HG03558 (cell line): ENCODE measurements at regions not wholly inside any gene's neighbourhood (a gene's known extent, or its start where the extent isn't known, plus 50 kb on each side); places are given as distances from the start of the nearest gene placed in this dataset.
"Not testable (repeated sequence)": the region's sequence is repeated elsewhere in the genome, so short reads cannot be mapped to it uniquely, and the experiment has no call there.

Experiments
- ATAC-seq: cut with Tn5 transposase; IDR thresholded peaks from one replicate; pipeline ENCODE4 v1.9.1; 2021; ENCODE audit warnings: moderate number of reproducible peaks; ENCODE audit not compliant: unreplicated experiment; ENCODE audit errors: extremely low read depth

- ATAC-seq: no peak
Observed at GRCh38 chr6:14288910-14289309, 171.3 kb downstream of the CD83 start.

GRCh38 chr6:14290041-14290771 is 172.6 kb downstream of the CD83 start:
- no peak for ATAC-seq

DNA sequence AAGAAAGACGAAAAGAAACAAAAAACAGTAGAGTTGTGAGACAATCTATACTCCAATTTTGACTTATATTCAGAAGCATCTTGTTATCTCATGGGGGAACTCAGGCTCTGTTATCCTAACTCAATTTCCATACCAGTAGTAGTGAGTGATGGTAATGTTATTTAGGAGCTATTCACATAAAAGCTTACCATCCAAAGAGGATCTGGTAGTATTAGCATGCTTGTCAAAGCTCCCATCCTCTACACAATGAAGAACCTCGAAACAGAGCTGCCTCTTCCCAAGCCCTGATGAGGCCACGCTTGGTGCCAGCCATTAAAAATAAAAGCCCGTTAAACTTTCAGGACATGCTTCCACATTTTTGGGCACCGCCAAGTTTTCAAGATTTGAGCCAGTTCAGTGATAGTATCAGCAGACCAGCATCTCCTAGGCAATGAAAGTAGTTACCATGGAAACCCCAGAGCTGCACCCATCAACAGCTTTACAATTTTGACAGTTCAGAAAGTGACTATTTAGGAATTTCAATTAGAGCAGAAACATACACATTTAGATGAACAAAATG is 173.3 kb downstream of the CD83 start:
- ATAC-seq: no peak

DNA sequence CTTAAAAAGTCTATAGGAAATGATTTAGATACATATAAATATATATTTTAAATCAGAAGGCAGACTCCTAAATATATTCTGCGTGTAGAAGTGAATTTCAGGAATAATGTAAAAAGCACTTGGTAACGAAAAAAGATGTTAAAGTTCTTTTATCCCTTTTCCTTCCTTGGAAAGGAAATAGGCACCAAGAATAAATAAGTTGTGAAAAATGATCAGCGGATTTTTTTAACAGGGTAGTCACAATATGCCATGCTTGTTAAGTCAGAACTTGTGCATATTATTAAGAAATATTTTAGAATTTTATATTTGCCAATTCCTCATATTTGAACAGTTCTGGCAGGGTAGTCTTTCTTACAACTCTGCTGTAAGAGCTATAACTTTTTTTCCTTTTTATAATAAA is 173.8 kb downstream of the CD83 start:
- ATAC-seq: no peak

DNA sequence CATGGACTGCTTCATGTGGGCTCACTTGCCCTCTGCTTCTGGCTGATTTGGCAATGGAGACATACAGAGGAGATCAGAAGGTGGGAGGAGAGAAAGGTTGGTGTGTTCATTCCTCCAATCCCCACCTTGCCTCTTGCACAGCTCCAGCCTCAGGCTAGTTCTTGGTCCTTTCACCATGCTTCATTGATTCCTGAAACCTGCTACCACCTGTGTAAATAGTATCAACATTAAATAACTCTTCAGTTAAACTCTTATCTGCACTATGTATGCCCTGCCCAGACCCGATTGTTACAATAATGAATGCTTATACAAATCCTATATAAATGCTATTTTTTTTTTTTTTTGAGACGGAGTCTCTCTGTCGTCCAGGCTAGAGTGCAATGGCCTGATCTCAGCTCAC is 174.5 kb downstream of the CD83 start:
- ATAC-seq: no peak

GRCh38 chr6:14294270-14294951 is 176.8 kb downstream of the CD83 start:
- ATAC-seq: no peak

DNA sequence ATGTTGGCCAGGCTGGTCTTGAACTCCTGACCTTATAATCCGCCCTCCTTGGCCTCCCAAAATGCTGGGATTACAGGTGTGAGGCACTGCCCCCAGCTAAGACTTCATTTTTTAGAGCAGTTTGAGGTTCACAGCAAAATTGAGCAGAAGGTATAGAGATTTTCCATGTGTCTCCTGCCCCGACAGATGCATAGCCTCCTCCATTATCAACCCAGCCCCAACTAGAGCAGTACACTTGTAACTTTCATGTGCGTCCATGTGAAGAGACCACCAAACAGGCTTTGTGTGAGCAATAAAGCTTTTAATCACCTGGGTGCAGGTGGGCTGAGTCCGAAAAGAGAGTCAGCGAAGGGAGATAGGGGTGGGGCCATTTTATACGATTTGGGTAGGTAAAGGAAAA is 179.1 kb downstream of the CD83 start:
- ATAC-seq: not testable (repeated sequence)

DNA sequence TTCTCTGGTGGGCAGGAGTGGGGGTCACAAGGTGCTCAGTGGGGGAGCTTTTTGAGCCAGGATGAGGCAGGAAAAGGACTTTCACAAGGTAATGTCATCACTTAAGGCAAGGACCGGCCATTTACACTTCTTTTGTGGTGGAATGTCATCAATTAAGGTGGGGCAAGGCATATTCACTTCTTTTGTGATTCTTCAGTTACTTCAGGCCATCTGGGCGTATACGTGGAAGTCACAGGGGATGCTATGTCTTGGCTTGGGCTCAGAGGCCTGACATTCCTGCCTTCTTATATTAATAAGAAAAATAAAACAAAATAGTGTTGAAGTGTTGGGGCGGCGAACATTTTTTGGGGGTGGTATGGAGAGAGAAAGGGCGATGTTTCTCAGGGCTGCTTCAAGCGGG is 179.5 kb downstream of the CD83 start:
- not testable (repeated sequence) for ATAC-seq

- not testable (repeated sequence) for ATAC-seq
Observed at GRCh38 chr6:14300189-14300588, 182.6 kb downstream of the CD83 start.

- not testable (repeated sequence) for ATAC-seq
Observed at GRCh38 chr6:14300721-14301120, 183.1 kb downstream of the CD83 start.

DNA sequence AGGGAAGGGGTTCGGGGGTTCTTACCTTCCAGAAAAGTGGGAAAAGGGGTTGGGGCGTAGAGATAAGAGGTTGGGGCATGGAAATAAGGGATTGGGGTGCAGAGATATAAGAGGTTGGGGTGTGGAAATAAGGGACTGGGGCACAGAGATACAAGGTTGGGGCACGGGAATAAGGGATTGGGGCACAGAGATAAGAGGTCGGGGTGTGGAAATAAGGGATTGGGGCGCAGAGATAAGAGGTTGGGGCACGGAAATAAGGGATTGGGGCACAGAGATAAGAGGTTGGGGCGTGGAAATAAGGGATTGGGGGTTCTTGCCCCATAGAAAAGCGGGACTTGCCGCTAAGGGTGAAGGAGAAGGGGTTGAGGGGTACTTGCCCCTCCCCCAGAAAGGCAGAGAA is 183.9 kb downstream of the CD83 start:
- not testable (repeated sequence) for ATAC-seq

GRCh38 chr6:14305131-14305530 is 187.6 kb downstream of the CD83 start:
- no peak for ATAC-seq

- no peak for ATAC-seq
Observed at GRCh38 chr6:14305624-14306023, 188.1 kb downstream of the CD83 start.

DNA sequence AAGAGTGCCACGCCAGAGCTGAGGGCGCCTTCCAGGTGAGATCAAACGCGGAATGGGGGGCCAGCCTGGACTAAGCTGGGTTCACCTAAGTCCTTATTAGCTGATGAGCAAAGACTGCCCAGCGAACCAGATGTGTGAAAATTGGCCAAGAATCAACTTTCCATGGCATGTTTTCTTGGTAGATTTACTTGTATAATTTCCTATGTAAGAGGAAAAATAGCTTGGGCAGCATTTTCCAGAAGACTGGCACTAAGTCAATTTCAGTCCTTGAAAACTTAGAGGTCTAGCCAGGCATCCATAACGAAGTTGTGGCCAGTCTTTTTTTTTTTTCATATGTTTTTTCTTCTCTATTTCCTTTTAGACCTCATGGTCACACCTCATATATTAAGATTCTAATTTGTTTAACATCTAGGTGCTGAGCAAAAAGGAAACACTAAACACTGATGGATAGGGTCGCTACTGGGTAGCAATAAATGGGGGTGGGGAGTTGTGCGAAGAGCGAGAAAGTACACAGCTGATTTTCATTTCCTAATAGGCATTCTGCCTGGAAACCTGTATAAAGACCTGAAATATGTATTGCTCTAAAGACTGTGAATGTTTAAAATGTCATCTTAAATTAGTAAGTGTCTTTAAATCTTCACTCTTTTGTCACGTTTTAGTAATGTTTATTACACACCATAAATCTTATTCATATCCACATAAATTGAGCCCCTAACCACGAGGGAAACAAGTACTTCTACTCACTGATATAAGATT is 188.8 kb downstream of the CD83 start:
- no peak for ATAC-seq

DNA sequence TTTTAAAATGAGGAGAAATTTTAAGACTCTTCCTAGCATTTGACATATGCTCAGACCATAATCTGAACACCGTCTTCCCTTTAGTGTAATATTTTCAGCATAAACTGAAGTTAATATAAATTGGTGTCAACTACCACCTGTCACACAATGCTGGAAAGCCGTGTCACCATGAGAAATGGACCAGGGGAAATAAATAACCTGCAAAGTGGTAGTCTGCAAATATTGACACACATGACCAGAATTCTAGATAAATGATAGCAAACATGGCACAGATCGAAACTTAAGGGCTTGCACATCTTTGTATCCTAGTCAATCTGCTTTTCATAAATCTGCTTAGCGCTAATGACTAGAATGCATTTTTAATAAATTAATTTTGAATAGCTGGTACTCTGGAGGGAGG is 191.9 kb downstream of the CD83 start:
- ATAC-seq: no peak

- no peak for ATAC-seq
Observed at GRCh38 chr6:14309951-14310445, 192.4 kb downstream of the CD83 start.

DNA sequence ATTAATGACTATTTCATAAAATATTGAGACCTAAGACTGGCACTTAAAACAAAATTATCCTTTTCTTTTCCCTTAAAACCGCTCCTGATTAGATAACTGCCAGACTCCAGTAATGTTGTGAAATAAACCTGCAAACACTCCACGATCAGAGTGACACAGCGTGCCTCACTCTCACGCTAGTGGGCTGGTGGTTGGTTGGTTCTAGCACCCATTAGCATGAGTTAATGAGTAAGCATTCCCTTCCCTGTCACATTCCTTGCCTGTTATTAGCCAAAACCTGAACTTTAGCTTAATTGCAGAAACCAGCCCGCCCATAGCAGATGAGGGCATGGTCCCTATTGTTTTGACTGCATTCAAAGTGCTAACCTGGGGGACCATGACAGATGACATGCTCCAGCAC is 193.4 kb downstream of the CD83 start:
- ATAC-seq: no peak

DNA sequence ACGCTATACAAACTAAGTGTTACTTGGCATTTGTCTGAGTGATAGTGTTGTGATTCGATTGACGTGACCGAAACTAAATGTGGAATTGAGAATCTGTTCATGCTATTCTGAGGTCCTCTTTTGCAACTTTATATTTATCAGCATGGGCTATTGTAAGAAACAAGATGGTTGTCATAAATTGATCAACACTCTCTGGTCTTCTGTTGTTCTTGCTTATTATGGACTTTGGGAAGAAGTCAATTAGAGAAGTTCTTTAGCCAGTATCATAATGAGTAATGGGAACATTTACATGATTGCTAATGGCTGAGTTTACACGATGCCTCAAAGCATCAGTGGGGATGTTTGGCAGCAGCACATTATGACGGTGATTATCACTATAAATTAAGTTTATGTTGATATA is 195.0 kb downstream of the CD83 start:
- ATAC-seq: no peak

DNA sequence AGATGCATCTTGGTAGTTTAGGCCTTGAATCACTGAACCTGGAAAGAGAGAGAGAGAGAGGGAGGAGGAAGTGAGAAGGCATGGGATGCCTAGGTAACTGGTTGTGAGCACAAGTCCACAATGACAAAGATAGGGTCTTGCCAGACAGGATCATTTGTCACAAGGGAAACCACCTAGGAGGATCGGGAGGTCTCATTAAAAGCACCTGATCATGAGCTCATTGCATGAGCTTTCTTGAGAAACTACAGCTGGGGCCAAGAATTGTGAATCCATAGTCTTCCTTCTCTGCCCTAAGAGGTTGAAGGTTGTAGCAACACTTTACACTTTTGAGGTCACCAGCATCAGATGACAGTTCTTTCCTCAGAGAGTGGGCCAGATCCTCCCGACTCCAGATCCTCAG is 195.7 kb downstream of the CD83 start:
- ATAC-seq: no peak

DNA sequence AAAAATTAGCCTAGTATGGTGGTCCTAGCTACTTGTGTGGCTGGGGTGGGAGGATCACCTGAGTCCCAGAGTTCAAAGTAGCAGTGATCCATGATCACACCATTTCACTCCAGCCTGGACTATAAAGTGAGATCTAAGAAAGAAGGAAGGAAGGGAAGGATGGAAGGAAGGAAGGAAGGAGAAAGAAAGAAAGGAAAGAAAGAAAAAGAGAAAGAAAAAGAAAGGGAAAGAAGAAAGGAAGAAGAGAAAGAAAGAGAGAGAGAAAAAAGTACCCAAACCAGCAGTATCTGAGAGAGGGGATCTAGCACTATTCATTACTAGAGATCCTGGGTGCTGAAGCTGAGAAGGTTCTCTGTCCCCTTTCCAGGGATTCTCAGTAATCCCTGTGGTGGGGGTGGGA is 197.8 kb downstream of the CD83 start:
- ATAC-seq: no peak
